NCI-H1092 (cell line): ENCODE measurements at regions not wholly inside any gene's neighbourhood (a gene's known extent, or its start where the extent isn't known, plus 50 kb on each side); places are given as distances from the start of the nearest gene placed in this dataset.

Experiments used
- DNase-seq: peaks from one replicate; lab custom pipeline; 2025; lab: John Stamatoyannopoulos, UW

- DNase-seq: no peak
Measured at GRCh38 chr1:244220410-244220809, 169.3 kb downstream of the ZBTB18 start.

- no peak for DNase-seq
Measured at GRCh38 chr1:244221991-244222390, 170.9 kb downstream of the ZBTB18 start.

- no peak for DNase-seq
Measured at GRCh38 chr1:244224487-244225430, 173.7 kb downstream of the ZBTB18 start.

- no peak for DNase-seq
Measured at GRCh38 chr1:244226435-244226834, 175.4 kb downstream of the ZBTB18 start.

- DNase-seq: no peak
Measured at GRCh38 chr1:244230470-244230869, 179.4 kb downstream of the ZBTB18 start.

- no peak for DNase-seq
Measured at GRCh38 chr1:244231193-244231571, 180.1 kb downstream of the ZBTB18 start.

DNA sequence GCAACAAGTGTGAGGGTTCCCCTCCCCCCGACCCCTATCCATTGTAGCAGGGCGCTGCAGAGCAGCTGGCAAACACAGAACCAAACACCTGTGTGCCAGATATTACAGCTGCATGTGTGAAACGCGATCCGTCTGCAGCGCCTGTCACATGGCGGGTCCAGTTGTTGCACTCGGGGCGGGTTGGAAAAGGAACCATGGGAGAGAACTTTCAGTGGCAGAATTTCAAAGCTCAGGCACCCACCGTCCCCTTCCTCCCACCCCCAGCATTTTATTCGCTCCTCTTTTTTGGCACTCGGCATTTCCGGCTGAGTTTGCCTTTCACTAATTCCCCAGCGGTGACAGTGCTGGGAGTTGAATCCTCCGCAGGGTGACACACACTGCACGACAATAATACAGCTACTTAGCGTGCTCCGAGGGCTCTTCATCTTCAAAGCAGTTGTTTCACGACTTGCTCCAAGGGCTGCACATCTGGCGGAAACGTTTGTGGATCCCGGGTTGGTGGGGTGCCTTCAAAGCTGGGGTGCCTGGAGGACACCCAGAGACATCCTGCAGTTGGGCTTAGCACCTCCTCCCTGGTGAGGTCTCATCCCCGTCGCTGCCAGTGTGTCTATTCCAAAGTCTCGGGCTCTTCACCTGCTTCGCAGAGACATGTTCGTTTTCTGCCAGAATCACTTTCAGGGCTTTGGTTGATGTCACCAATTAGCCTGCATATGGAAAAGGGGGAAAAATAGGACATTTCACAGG is 180.7 kb downstream of the ZBTB18 start:
- peak; percentile 87 for DNase-seq

DNA sequence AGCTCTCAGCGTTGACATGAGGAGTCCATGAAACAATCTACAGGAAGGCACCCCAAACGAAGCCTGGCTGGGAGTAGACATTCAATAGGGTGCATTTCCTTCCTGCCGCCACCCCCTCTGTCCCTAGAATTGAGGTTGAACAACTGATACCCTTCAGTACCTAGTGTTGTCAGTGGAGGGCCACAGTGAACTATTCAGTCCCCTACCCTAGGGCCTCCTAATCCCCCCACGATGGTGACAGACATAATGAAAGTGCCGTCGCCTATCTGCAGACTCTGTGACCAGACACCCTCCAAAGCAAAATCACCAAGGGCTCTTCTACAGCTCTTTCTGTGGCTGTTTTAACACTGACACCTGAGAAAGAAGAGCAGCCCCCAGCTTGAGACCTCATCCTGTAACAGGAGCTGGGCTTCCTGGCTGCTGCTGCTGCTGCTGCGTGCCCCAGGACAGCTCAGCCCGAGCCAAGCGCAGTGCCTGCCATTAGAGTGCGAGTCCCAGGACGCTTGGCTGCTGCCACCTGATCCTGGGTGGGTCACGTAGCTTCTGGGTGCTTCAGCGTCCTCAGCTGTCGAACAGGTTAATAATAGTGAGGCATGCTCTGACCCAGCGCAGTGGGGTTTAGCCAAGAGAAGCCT is 183.0 kb downstream of the ZBTB18 start:
- no peak for DNase-seq

DNA sequence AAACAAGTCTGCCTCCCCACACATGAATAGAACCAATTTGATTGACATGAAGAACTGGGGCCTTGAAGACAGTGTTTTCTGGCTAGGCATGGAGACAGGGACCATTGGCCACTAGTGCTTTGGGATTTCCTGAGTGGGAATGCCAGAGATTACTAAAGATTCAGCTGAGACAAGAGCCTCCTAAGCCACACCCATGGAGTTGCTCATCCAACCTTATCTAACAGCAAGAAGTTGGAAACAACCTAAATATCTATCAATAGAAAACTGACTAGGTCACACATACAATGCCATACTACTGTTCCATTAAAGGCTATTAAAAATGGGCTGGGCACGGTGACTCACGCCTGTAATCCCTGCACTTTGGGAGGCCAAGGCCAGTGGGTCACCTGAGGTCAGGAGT is 184.1 kb downstream of the ZBTB18 start:
- no peak for DNase-seq

DNA sequence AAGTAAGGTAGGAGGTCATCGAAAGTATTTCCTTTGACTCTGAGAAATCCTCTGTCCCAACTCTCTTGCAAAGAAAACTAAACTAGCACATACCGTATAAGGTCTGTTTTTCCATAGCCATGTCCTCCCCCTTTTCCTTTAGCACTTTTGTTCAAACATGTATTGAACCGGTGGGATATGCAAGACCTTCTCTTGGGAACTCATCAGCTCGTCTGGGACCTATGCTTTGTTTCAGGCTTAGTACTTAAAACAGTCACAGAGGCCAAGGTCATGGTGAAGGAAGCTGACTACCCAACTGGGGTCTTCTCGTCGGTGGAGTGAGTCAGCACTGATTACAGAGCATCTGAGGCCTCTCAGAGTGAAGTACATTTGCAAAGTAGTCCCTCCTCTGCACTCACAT is 185.0 kb downstream of the ZBTB18 start:
- DNase-seq: no peak

- DNase-seq: no peak
Measured at GRCh38 chr1:244236721-244237120, 185.6 kb downstream of the ZBTB18 start.

- no peak for DNase-seq
Measured at GRCh38 chr1:244237445-244237844, 186.4 kb downstream of the ZBTB18 start.

DNA sequence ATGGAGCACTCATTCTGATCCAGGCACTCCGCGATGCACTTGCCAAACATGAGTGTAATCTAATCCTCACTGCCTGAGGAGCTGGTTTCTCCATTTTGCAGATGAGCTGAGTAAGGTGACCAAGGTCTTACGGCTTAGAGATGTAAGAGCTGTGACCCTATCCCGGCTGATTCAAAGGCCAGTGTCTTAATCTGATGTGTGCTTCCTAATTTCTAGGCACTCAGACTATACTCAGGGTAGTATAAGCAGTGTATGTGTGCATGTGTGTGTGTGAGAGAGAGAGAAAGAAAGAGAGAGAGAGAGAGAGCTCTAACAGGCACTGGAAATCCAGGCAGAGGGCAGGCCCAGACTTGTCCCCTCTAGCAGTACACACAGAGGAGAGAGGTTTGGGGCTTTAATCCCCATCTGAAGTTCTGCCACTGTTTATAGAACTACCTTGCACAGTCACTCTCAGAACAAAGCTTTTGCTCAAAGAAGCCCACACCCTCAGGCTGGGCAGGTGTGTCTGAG is 188.2 kb downstream of the ZBTB18 start:
- no peak for DNase-seq

- DNase-seq: no peak
Measured at GRCh38 chr1:244241438-244241837, 190.4 kb downstream of the ZBTB18 start.

- DNase-seq: no peak
Measured at GRCh38 chr1:244242446-244242845, 191.4 kb downstream of the ZBTB18 start.

GRCh38 chr1:244246334-244246733 is 195.3 kb downstream of the ZBTB18 start:
- DNase-seq: no peak

DNA sequence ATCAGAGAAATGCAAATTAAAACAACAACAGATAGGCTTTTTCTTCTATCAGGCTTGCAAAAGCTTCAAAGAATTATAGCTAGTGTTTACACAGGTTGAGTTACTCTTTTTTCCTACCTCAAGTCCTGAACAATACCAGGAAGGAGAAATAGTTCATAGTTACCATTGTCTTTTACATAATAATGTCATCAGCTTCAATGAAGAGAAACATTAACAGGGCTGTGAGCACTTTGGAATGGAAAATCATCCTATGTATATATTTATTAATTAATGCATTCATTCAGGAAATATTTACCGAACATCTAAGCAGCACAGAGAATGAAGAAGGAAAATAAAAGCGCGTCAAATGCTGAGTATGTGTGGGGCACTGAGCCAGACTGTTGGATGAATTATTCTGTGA is 197.3 kb downstream of the ZBTB18 start:
- DNase-seq: no peak

DNA sequence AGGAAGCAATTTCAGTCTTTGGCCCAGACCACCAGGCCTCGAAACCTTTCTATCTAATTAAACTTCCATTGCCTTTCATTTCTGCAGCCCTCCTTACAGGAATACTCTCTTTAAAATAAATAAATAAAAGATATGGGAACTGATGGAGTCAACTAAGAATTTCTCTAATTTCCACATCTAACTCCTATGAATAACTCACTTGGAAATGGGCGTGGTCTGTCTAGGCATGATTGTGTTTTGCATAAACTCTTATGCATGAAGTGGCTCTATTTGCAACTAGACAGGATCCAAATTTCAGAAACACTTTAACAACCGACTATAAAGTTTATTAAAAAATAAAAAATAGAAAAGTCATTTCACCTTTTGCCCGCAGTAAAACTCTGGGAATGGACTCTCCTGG is 199.5 kb downstream of the ADSS2 start:
- no peak for DNase-seq

- no peak for DNase-seq
Measured at GRCh38 chr1:244254467-244254866, 197.2 kb downstream of the ADSS2 start.

DNA sequence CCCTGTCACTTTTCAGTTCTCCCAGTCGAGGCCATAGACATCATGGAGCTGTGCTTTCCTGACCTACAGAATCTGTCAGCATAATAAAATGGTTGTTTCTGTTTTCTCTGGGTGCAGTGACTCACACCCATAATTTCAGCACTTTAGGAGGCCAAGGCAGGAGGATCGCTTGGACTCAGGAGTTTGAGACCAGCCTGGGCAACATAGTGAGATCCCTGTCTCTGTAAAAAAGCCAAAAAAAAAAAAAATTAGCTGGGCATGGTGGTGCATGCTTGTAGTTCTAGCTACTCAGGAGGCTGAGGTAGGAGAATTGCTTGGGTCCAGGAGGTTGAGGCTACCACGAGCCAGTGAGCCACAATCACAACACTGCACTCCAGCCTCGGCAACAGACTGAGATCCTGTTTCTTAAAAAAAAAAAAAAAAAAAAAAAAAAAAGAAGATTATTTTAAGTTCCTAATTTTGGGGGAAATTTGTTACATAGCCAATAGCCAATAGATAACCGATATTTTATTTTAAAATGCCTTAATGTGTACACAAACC is 196.2 kb downstream of the ADSS2 start:
- no peak for DNase-seq

DNA sequence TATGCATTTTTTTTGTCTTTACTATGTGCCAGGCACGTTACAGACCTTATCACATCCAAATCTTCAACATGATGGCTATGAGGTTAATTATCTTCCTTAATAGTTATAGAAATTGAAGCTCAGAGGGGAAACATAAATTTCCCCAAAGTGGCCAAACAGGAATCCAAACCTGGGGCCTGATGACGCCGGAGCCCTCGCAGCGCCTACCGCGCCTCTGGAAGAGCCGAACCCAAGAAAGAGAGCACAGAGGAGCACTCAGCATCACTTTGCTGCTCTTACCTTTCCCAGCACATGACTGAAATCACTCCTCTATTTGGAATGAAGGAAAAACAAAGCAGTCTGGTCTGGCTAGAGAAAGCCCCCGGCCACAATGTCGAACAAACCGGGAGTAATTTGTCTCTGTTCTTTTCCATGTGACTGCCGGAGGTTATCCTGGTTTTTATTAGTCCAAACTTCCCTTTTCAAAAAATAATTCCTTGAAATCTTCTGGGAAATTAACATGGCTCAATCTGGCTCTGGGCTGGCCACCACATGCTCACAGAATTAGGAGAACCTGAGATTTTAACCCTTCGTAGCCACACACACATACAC is 195.5 kb downstream of the ADSS2 start:
- no peak for DNase-seq

DNA sequence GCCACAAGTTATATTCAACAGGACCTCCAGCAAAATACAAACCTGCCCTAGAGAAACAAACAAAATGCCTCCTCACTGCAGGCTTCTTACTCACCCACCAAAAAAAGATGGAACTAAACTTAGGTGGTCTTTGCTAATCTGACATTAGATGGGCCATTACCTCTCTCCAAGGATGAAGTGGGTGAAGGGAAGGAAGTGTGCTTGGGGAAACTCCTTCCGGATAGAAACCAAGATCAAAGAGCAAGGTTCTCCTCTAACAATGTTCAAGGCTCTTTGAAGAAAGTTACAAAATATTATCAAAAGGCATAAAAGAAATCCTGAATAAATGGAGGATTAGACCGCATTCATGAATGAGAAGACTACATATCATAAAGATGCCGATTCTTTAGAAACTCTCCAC is 187.5 kb downstream of the ADSS2 start:
- DNase-seq: no peak
